GM12878 (cell line): ENCODE measurements at regions not wholly inside any gene's neighbourhood (a gene's known extent, or its start where the extent isn't known, plus 50 kb on each side); places are given as distances from the start of the nearest gene placed in this dataset.

ENCODE experiments used
- ATAC-seq: fragments of 200-7000 bp; cut with Tn5 transposase; 3 replicates; pipeline ENCODE4 v1.9.1; 2020; ENCODE audit warnings: mild to moderate bottlenecking, moderate library complexity
- BruUV-seq: library from RNA; stranded (reverse); fragments of 400-500 nt; replicated peaks from 2 replicates; lab custom pipeline; 2021; lab: Mats Ljungman, UMichigan
- CTCF ChIA-PET: fragments of 300-600 bp; sonication (Branson Sonifier 250); formaldehyde crosslinking; extraction: SDS; loops from one replicate; lab custom pipeline; 2021; ENCODE audit warnings: inconsistent platforms; lab: Yijun Ruan, JAX
- POLR2A ChIA-PET: fragments of 350-600 bp; formaldehyde crosslinking; extraction: SDS; loops from one replicate; lab custom pipeline; 2021; ENCODE audit warnings: inconsistent platforms; lab: Charles Lee
- RAD21 ChIA-PET: fragments of 300-600 bp; sonication (Branson Sonifier 250); formaldehyde crosslinking; loops from one replicate; lab custom pipeline; 2023; ENCODE audit warnings: antibody characterized with exemption; ENCODE audit not compliant: unreplicated experiment; lab: Charles Lee
- SMC1A ChIA-PET: fragments of 300-600 bp; sonication (Branson Sonifier 250); formaldehyde crosslinking; loops from one replicate; lab custom pipeline; 2023; ENCODE audit not compliant: unreplicated experiment, uncharacterized antibody; lab: Charles Lee
- DNase-seq: peaks from one replicate; pipeline ENCODE4 v3.0.0-alpha.2; 2011; ENCODE audit warnings: low read depth, low spot score
- FAIRE-seq: peaks from 3 replicates; lab custom pipeline; 2011; peaks lifted over from hg19 to GRCh38; lab: Jason Lieb, UNC
- H2AFZ ChIP-seq: 2 replicates; pipeline ENCODE4 v1.6.0; 2011; ENCODE audit warnings: low read depth, low read length, control low read depth; ENCODE audit not compliant: control insufficient read depth
- H3K27ac ChIP-seq: 2 replicates; pipeline ENCODE4 v1.5.1; 2011; ENCODE audit warnings: control low read depth; ENCODE audit not compliant: control insufficient read depth, insufficient read depth
- H3K27me3 ChIP-seq, 2 experiments: replicated peaks in 1 of 2; 2 replicates each; pipeline versions ENCODE4 v1.6.0 to v1.6.1; 2011; ENCODE audit warnings: low read length in 1 of 2; ENCODE audit not compliant: control insufficient read depth in 2 of 2, insufficient read depth in 2 of 2
- H3K36me3 ChIP-seq, 2 experiments: 2 replicates each; pipeline ENCODE4 v1.5.1; 2011; ENCODE audit warnings: low read length in 1 of 2; ENCODE audit not compliant: control insufficient read depth in 2 of 2, insufficient read depth in 2 of 2
- H3K4me1 ChIP-seq: 2 replicates; pipeline ENCODE4 v1.6.1; 2011; ENCODE audit warnings: mild to moderate bottlenecking, low read length, moderate library complexity, mixed read lengths; ENCODE audit not compliant: control insufficient read depth, insufficient read depth
- H3K4me2 ChIP-seq: 2 replicates; pipeline ENCODE4 v1.6.0; 2011; ENCODE audit warnings: control low read depth; ENCODE audit not compliant: control insufficient read depth, insufficient read depth
- H3K4me3 ChIP-seq: fragments of 200-600 bp; sonication (generic); 2 replicates; pipeline ENCODE4 v1.5.1; 2016
- H3K79me2 ChIP-seq: 2 replicates; pipeline ENCODE4 v1.6.0; 2011; ENCODE audit warnings: low read length; ENCODE audit not compliant: control insufficient read depth, insufficient read depth
- H3K9ac ChIP-seq: 2 replicates; pipeline ENCODE4 v1.8.0; 2011; ENCODE audit warnings: low read length, control low read depth, mixed read lengths; ENCODE audit not compliant: control insufficient read depth, insufficient read depth
- H3K9me3 ChIP-seq: replicated peaks from 3 replicates; pipeline ENCODE4 v1.5.1; 2011; ENCODE audit warnings: mild to moderate bottlenecking, low read length; ENCODE audit not compliant: control insufficient read depth, insufficient read depth
- H4K20me1 ChIP-seq: 2 replicates; pipeline ENCODE4 v1.6.0; 2011; ENCODE audit not compliant: control insufficient read depth, insufficient read depth
- BRCA1 ChIP-seq: IDR thresholded peaks from 2 replicates; pipeline ENCODE4 v1.6.1; 2011; ENCODE audit warnings: low read depth, low read length, improper control_type of control experiment
- CREM ChIP-seq: IDR thresholded peaks from 2 replicates; pipeline ENCODE4 v1.6.1; 2014; ENCODE audit warnings: antibody characterized with exemption, low read depth
- EZH2 ChIP-seq: IDR thresholded peaks from 2 replicates; pipeline ENCODE4 v1.6.1; 2012; ENCODE audit warnings: low read depth, mild to moderate bottlenecking, control low read depth, inconsistent platforms, low read length, borderline replicate concordance; ENCODE audit not compliant: control insufficient read depth
- KAT2A ChIP-seq: conservative IDR thresholded peaks from 2 replicates; pipeline ENCODE4 v1.6.1; 2011; ENCODE audit warnings: low read depth, low read length; ENCODE audit not compliant: control insufficient read depth
- MTA2 ChIP-seq: fragments of 450-650 bp; IDR thresholded peaks from 2 replicates; pipeline ENCODE4 v1.6.1; 2016; ENCODE audit warnings: low read depth, mild to moderate bottlenecking, moderate library complexity
- PRDM15 ChIP-seq: fragments of 450-650 bp; formaldehyde crosslinking; IDR thresholded peaks from 2 replicates; pipeline ENCODE4 v1.4.0; 2020; ENCODE audit warnings: mild to moderate bottlenecking, moderate library complexity
- SKIL ChIP-seq: fragments of 450-650 bp; IDR thresholded peaks from 2 replicates; pipeline ENCODE4 v1.6.1; 2017; ENCODE audit warnings: mild to moderate bottlenecking, low read depth, inconsistent platforms; ENCODE audit not compliant: poor library complexity, severe bottlenecking
- SUZ12 ChIP-seq: fragments of 200-600 bp; sonication (generic); IDR thresholded peaks from one replicate; pipeline ENCODE4 v1.6.1; 2018; ENCODE audit warnings: antibody characterized with exemption, mild to moderate bottlenecking; ENCODE audit not compliant: unreplicated experiment
- WGBS: methylation state at CpG from one replicate; pipeline ENCODE4 v1.1.6; 2016; ENCODE audit warnings: low lambda C conversion rate; ENCODE audit not compliant: insufficient replicate concordance, insufficient coverage; ENCODE audit errors: missing lambda C conversion rate; 5-methylcytosine and 5-hydroxymethylcytosine counted together
- in situ Hi-C: fragments of 300-500 bp; cut with MboI; formaldehyde crosslinking; loops from 9 replicates; pipeline ENCODE4 v1.14.3; 2018; ENCODE audit warnings: mixed read lengths
- intact Hi-C: fragments of 100-400 bp; cut with micrococcal nuclease; formaldehyde crosslinking; loops from one replicate; pipeline ENCODE4 v1.14.2; 2022; ENCODE audit not compliant: unreplicated experiment
- TF ChIP-seq, protein P1 (sequence below): fragments of 450-650 bp; IDR thresholded peaks from 2 replicates; pipeline ENCODE4 v1.6.1; 2016; ENCODE audit warnings: mild to moderate bottlenecking, moderate library complexity, borderline replicate concordance

DNA sequence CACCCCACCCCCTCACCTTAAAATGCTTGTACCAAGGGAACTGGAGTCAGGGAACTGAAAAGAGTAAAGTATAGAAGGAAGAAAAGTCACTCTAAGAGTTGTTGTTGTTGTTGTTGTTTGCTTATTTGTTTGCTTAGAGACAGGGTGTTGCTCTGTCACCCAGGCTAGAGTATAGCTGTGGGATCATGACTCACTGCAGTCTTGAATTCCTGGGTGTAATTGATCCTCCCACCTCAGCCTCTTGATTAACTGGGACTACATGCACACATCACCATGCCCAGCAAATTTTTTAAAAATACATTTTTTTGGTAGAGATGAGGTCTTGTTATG, 681.6 kb upstream of the GJE1 start (continued):
- TF ChIP-seq BRCA1 = no peak
- no peak for TF ChIP-seq SUZ12
- TF ChIP-seq PRDM15 = no peak
- TF ChIP-seq CREM = no peak
- TF ChIP-seq, all 136 proteins: peak for 0

- H3K9me3 ChIP-seq = no peaks in the 10 kb centered on the region
- H3K79me2 ChIP-seq = no peaks in the 10 kb centered on the region
- H3K9ac ChIP-seq = no peak overlapping the region
- no peaks in the 10 kb centered on the region for H3K4me1 ChIP-seq
- no peaks in the 10 kb centered on the region for H3K36me3 ChIP-seq
- H2AFZ ChIP-seq = no peak overlapping the region
- ATAC-seq (no peak), DNase-seq (no peak), FAIRE-seq (no peak)
- H3K4me2 ChIP-seq = no peak overlapping the region
- ChIA-PET POLR2A (no interaction called here), SMC1A (interaction anchor here (1.5 kb wide), 1 partner anchor 38 kb away, joined by 3 read pairs; no protein-coding TSS in a partner anchor), CTCF (no interaction called here), RAD21 (no interaction called here)
- in situ Hi-C loops = no loop called here
- H3K27me3 ChIP-seq = no peaks in the 10 kb centered on the region
- WGBS = 12% methylated on average over 3 of the region's 3 CpGs
- H4K20me1 ChIP-seq = no peaks in the 10 kb centered on the region
- no peak overlapping the region for H3K27ac ChIP-seq
- H3K4me3 ChIP-seq = no peak overlapping the region
- intact Hi-C loops = no loop called here
- no TSS peak for BruUV-seq
- no peak for TF ChIP-seq SKIL
- TF ChIP-seq MTA2 = no peak
- TF ChIP-seq BRCA1 = no peak
- TF ChIP-seq, protein P1, sequence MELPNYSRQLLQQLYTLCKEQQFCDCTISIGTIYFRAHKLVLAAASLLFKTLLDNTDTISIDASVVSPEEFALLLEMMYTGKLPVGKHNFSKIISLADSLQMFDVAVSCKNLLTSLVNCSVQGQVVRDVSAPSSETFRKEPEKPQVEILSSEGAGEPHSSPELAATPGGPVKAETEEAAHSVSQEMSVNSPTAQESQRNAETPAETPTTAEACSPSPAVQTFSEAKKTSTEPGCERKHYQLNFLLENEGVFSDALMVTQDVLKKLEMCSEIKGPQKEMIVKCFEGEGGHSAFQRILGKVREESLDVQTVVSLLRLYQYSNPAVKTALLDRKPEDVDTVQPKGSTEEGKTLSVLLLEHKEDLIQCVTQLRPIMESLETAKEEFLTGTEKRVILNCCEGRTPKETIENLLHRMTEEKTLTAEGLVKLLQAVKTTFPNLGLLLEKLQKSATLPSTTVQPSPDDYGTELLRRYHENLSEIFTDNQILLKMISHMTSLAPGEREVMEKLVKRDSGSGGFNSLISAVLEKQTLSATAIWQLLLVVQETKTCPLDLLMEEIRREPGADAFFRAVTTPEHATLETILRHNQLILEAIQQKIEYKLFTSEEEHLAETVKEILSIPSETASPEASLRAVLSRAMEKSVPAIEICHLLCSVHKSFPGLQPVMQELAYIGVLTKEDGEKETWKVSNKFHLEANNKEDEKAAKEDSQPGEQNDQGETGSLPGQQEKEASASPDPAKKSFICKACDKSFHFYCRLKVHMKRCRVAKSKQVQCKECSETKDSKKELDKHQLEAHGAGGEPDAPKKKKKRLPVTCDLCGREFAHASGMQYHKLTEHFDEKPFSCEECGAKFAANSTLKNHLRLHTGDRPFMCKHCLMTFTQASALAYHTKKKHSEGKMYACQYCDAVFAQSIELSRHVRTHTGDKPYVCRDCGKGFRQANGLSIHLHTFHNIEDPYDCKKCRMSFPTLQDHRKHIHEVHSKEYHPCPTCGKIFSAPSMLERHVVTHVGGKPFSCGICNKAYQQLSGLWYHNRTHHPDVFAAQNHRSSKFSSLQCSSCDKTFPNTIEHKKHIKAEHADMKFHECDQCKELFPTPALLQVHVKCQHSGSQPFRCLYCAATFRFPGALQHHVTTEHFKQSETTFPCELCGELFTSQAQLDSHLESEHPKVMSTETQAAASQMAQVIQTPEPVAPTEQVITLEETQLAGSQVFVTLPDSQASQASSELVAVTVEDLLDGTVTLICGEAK = no peak
- TF ChIP-seq EZH2 = no peak
- no peak for TF ChIP-seq KAT2A
Measured at GRCh38 chr6:141445928-141446628, 686.6 kb upstream of the GJE1 start.
